COLO668 (cell line): ENCODE measurements at regions not wholly inside any gene's neighbourhood (a gene's known extent, or its start where the extent isn't known, plus 50 kb on each side); places are given as distances from the start of the nearest gene placed in this dataset.
"Not testable (repeated sequence)": the region's sequence is repeated elsewhere in the genome, so short reads cannot be mapped to it uniquely, and the experiment has no call there.

ENCODE experiments used
- DNase-seq: peaks from one replicate; lab custom pipeline; 2025; ENCODE audit not compliant: unreplicated experiment; lab: John Stamatoyannopoulos, UW

DNA sequence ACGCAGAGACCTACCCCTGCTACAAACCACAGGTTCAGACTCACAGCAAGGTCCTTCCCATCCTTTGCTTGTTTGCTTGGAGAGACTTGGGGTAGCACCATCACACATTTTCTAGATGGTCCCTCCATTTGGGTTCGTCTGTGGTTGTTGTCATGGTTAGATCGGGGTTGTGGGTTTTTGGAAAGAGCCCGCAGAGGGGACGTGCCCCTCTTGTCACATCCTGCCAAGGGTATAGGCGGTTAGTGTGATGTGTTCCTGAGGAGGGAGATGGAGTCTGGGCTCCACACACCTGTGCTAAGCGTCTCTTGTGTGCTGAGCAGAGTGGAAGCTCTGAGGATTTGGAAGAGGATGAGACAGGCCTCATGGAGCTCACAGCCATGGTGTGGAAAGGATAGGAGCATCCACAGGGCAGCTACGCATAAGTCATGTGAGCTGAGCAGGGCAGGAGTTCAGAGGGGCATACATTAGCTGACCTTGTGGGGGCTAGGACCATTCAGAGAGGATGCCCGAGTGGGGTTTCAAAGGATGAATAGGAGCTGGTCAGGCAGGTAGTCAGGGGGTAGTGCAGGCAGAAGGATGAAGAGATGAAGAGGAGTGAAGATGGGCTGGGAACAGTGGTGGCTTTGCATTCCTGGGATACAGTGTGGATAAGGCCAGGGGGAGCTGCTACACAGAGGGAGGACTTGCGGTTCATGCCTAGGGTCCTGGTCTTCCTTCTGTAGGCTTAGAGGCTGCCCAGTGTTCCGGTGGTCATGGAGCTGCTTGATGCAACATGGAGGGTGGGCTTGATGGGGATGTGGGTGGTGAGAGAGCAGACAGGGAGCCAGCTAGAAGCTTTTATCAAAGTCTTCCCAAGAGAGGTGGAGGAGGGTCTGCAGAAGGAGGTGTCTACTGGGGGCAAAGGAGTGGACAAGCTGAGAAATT, 62.9 kb downstream of the ACKR3 start:
- DNase-seq, result no peak

DNA sequence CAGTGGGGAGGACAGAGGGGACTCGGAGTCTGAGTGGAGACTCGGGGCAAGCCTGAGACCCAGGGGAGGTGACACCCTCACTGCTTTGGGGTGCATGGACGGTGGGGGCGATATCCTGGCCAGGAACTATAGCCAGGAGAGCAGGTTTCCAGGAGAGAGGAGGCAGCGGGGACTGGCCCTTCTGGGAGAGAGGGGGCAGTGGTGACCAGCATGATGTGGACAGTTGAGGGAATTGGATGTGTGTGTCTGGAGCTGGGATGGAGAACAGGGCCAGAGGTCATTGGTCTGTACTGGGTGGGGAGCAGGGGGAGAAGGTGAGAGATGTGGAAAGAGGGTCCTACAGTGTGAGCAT, 63.6 kb downstream of the ACKR3 start:
- no peak for DNase-seq

DNA sequence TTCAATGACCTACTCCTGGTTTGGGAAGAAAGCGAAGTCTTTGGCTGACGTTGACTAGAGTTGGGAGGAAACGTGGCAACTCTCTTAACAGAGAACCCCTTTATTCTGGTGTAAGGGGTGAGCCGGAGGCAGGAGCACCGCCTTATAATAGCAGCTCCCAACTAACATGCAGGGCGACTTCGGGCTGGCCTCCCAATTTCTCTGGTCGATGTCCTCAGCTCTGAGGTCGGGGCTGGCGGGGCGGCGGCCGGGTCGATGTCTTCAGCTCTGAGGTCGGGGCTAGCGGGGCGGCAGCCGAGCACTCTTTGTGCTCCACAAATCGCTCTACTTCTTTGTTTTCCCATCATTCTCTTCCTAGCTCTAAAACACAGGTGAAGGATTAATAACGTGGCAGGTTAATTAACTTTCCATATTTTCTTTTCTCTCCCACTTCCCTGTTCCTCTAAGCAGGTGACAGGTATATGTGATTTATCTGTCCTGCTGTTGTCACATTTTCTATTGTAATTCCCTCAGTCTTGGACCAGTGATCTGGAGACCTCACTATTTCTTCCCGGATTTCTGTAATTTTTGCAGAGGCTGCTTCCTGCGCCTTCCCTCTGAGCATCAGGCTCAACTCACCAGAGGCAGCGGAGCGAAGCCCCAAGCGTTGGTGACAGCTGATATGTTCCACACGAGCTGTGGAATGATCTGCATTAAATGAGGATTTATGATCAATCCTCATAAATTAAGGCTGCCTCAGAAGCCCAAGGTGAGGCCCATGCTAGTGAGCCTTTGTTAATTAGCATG, 64.3 kb downstream of the ACKR3 start:
- peak; percentile 20 for DNase-seq

DNA sequence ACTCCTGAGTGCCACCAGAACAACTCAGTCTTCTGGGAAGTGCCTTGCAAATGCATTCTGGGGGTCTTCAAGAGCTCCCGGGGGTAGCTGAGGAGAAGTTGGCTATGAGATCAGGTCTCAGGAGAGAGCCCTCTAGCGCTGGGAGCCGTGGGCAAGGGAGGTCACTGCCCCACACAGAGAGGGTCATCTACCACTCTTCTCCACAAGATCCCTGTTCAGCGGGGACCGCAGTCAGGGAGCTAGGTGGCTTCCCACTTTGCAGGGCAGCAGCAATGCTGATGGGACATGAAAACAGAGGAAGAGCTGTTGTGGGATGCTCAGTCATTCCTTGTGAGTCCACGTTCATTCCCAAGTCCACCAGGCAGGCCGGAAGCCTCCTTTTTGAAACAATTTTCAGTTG, 66.6 kb downstream of the ACKR3 start:
- no peak for DNase-seq

DNA sequence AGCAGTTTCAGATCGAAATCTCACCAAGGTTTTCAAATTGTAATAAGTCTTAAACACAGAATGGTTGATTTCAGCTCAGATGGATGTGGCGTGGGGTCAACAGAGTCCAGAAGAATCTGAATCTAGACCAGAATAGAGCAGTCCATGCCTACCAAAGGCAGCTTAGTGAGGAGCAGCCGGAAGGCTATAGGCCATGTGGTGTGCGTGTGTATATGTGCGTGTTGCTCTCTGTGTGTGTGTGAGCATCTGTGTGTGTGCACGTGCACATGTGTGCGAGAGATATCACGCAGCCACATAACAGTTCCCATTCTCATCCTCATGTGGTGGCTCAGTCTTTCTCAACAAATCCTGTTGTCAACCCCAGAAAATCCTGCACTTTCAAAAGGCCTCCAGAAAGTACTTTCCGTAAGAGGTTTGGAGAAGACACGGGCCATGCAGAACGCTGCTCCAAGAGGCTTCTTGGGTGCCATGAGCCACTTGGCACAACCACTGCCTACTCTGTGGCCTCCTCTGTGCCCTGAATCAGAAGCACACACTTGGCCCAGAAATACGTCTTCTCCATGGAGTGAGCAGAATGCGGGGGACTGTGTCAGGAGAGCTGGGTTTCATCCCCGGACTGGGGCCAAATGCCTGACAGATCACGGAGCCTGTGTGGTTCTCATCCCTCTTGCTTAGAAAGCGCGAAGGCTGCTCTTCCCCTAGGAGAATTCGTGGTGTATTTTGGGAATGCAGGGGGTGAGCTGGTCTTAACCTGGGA, 67.3 kb downstream of the ACKR3 start:
- no peak for DNase-seq

DNA sequence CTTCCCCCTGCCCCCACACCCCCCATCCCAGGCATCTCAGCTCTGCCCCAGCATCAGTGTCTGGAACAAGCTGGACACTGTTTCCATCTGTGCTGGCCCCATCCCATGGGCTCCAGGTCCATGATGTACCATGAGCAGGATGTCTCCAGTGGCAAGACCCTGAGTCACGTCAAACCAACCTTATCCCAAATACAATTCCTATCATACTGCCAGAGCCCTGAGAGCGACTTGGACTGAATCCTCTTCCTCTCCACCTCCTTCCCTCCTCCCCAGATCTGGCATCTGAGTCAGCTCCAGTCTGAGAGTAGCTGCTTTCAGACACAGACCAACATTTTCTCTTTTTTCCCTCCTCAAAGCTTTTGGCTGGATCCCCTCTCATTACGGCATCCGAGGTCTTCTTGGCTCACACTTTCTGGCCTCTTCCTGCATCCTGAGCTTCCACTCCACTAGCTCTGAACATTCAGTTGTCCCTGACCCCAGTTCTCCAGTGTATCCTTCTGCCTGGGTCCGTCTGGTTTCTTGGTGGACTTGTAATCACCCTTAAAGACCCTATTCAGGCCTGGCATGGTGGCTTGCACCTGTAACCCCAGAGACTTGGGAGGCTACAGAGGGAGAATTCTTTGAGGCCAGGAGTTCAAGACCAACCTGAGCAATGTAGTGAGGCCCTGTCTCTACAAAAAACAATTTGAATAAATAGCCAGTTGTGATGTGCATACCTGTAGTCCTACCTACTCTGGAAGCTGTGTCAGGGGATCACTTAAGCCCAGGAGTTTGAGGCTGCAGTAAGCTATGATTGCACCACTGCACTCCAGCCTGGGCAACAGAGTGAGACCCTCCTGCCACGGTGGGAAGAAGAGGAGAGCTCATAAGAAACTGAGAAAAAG, 68.3 kb downstream of the ACKR3 start:
- no peak for DNase-seq

DNA sequence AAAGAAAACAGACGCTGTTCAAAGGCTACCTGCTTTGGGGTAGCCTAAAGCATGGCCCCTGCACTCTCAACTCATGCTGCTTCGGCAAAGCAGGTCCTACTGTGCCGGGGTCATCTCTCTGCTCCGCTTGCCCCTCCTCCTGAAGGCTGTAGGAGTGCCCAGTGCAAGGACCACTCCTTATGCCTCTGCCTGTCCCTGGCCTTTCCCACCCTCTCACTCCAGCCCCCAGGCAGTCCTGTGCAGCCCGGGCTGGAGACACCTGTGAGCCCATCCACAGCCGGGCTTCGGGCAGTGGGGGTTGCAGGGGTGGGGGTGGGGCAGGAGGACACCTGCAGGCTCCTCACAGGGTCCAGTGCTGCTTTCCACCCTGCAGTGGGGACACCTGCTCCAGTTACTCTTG, 69.1 kb downstream of the ACKR3 start:
- DNase-seq, result no peak

DNA sequence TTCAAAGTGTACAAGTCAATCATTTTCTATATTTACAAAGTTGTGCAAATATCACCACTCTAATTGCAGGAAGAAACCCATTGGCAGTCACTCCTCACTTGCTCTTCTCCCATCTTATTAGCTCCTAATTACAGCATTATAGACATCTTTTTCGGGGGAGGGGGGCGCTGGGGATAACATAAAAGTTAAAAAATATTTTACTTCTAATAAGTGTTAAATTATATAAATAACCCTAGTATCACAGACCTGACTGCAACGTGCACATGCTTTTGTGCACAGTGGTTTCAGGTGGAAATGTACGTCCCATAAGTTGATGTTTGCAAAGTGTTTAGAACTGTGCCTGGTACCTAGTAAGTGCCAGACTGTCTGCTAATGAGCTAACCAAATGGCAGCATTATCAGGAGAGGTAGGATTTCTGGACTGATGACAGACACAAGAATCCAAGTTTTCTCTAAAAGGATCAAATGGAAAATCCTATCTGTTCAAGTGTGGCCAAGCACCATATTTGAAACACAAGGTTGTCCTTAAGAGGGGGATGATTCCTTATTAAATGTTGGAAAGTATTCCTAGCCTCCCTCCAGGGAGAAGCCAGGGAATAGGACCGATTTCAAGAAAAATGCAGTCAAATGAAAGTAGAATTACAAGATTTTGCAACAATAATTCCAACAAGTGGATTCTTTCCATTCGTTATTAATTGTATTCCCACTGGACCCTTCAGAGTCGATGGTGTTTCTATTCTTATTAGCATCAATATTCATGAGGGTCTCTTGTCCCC, 70.0 kb downstream of the ACKR3 start:
- no peak for DNase-seq

DNA sequence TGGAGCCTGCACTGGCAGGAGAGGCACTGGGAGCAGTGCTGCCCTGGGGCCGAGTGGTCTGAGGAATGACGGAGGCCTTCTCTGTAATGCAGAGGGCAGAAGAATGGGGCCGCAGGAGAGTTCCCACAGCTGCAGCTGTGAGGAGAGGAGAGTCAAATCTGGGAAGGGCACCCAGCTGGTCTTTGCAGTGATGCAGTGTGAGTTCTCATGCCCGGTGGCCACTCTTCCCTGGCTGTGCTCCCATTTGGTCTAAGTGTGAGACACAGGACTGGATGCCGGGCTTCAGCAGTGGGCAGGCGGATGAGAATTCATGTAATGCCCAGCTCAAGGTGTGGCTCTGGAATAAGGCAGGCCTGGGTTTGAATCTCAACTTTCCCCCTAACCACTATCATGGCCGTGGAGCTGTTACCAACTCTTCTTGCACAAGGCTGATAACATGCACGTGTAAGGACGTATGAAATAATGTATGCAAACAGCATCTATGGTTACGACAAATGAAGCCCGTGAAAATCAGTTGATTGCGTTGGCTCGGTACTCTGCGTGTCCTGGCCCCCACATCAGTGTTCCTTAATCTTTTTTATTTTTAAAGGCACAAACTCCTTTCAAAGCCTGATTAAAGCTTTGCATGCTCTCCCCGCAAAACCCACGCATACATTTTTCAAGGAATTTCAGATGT, 71.6 kb downstream of the ACKR3 start:
- no peak for DNase-seq

DNA sequence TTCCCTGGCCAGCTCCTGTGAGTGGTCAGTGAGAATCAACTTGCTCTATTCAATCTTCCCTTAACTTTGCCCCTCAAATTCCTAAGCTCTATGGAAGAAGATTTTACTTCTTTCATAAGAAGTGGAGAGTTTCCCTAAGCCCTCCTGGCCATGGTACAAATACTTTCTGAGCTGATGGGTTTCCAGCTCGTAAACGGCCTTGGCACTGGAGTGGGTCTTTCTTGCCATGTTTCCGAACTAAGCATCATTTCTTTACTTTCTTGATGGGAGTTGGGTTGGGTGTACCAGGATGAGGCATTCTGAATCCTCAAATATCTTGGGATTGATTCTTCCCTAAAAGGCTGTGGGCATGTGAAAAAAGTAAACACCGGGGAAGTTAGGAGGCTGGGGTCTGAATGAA, 72.5 kb downstream of the ACKR3 start:
- DNase-seq, result no peak

DNA sequence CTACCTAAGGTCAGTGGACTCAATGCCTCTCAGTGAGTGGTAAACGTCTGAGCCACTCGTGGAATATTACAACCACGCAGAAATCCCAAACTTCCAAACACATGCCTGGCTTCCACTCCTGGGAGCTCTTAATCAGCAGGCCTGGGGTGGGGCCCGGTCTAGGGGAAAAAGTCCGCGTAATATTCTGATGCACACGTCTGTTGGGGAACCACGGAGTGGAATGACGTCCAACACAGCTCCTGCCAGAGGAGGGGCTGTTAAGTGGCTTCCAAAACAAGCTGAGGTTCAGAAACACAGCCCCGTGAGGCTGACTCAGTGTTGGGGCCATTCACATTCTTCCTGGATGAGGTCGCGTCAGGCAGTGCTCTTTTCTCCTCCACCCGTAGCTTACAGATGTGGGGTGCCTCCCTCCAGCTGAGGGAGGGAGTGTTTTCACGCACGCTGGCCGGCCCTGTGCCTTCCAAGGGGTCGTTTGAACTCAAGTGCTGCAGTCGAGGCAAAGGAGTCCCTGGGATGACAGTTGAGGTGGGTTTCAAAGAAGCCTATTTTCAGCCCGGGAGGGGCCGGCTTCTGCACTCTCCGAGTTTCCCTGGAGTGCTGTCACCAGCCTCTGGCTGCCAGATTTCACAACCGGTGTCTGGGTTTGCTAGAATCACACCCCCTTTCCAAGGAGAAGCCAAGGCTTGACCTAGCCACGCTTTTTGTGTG, 73.1 kb downstream of the ACKR3 start:
- no peak for DNase-seq

DNA sequence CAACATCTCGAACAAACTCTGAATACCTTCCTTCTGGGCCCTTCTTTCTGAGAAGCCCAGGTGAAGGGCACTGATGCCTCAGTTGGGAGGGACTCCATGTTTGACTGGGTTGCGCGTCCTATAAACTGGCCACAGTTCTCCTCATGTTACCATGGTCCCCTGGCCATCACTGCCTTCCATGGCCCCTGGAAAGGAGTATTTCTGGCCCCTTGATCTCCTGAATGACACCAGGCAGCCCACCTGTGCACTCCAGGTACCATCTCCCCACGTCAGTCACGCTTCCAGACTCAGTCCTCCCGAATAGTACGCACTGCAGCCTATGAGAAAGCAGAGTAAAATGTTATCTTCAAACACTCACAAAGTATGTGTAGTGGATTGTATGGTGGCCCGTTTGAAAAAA, 73.9 kb downstream of the ACKR3 start:
- DNase-seq, result no peak

DNA sequence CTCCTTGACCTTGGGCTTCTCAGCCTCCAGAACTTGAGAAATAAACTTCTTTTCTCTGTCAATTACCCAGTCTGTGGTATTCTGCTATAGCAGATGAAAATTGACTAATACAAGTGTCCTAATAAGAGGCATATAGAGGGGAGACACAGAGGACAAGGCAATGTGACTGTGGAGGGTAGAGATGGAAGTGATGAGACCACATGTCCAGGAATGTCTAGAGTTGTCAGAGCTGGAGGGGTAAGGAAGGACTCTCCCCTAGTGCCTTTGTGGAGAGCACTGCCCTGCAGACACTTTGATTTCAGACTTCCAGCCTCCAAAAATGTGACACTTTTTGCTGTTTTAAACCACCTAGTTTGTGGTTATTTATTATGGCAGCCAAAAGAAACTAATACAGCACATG, 74.4 kb downstream of the ACKR3 start:
- no peak for DNase-seq

DNA sequence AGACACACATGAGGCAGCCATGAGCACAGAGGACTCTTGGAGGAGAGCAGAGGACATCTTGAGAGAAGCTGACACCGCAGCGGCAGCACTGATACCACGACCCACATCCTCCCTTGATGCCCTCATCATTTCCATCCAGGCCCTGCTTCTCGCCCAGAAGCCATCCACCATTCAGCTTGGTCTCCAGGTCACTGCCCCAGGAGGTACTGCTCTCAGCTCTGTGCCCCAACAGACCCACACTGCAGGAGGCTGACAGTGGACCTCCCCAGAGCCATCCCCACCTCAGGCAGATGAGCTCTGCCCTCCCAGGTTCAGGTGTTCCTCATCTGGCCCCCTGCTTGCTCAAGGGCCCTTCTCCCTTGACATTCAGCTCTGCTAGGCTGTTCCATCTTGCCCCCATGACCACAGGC, 74.9 kb downstream of the ACKR3 start:
- no peak for DNase-seq

DNA sequence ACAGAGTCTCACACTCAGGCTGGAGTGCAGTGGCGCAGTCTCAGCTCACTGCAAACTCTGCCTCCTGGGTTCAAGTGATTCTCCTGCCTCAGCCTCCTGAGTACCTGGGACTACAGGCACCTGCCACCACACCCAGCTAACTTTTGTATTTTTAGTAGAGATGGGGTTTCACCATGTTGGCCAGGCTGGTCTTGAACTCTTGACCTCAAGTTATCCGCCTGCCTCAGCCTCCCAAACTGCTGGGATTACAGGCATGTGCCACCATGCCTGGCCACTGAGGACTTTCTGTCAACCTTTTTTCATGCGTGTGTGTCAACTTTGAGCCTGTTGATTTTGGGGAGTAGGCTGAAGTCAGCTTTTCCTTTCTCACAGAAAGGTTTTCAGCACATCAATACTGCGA, 75.5 kb downstream of the ACKR3 start:
- not testable (repeated sequence) for DNase-seq

DNA sequence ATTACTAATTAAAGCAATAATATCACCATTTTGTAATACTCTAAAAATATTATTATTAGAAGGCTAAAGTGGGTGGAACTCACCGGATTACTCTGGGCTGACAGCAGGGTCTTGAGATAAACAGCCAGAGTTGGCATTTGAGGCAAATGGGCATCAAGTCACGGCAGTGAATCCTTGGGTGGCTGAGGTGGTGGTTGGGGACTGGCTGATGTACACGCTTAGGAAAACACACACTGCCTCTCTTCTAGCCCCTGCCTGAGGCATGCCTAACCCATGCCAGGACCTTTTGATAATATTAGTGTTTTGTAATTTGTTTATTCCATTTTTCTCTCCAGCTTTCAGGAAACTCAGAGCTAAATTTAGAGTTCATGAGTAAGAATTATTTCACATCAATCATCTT, 76.8 kb downstream of the ACKR3 start:
- no peak for DNase-seq

DNA sequence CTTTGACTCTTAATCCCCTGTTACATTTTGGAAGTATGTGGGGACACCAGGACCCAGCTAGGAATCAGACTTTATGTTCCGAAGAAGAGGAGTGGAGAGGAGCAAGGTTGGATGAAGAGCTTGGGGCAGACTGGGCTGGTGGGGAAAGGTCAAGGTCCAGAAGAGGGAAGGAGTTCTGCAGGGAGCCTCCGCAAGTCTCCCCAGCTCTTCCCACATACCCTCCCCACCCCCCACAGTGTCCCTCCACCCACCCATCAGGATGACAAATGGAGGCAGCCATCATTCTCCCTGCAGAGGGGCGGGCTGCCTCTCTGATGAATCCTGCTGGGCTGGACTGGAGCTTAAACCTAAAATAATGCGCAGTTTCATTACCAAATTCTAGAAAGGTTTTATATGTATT, 77.2 kb downstream of the ACKR3 start:
- DNase-seq, result no peak

DNA sequence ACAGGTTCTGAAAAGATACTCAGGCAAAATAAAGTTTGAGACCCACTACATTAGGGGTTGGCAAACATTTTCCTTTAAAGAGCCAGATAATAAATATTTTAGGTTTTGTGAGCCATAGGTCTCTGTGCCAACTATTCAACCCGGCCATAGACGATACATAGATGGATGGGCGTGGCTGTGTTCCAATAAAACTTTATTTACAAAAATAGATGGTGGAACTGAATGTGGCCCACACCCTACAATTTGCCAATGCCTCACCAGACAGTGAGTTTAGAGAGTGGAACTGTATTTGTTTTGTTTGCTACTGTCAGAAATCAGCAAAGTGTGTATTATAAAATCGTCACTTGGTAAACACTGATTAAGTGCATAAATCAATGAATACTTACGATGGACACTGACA, 78.0 kb downstream of the ACKR3 start:
- no peak for DNase-seq

DNA sequence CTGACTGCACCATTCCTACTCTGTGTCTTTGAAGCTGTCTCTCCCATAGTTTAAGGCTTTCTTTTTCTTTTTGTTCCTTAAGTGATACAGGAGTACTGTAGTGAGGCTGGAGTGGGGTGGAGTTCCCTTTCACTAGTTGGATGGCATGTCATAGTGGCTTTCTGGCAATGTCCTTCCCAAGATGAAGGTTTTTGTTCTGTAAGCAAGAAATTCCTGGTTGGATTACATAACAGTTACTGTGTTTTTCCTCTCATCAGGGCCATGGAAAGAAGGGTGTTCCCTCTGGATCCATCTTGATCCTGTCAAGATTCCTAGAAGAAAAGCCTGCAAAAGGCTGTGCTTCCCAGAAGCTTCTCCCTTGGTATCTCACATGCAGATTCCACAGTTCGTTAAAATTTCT, 84.2 kb downstream of the ACKR3 start:
- DNase-seq, result no peak
